Naive thymus-derived CD4-positive, alpha-beta T cell (primary cell): ENCODE measurements at regions not wholly inside any gene's neighbourhood (a gene's known extent, or its start where the extent isn't known, plus 50 kb on each side); places are given as distances from the start of the nearest gene placed in this dataset.
"Not testable (repeated sequence)": the region's sequence is repeated elsewhere in the genome, so short reads cannot be mapped to it uniquely, and the experiment has no call there.

Experiments
- ATAC-seq: fragments of 150-1000 bp; cut with Tn5 transposase; 2 replicates; pipeline ENCODE4 v1.10.0; 2021; ENCODE audit warnings: mild to moderate bottlenecking, moderate library complexity
- CTCF ChIA-PET: fragments of 350-600 bp; sonication (Branson Sonifier 250); formaldehyde crosslinking; loops from one replicate; lab custom pipeline; 2021; ENCODE audit warnings: antibody characterized with exemption; lab: Charles Lee
- POLR2A ChIA-PET: fragments of 350-600 bp; sonication (Branson Sonifier 250); formaldehyde crosslinking; loops from one replicate; lab custom pipeline; 2021; ENCODE audit warnings: antibody characterized with exemption, inconsistent platforms; lab: Charles Lee
- DNase-seq, 9 donors: peaks; one replicate each; pipeline versions ENCODE4 v3.0.0 to v3.0.0-alpha.2; 2020 to 2022; ENCODE audit warnings: mixed read lengths in 1 of 9
- H3K27ac ChIP-seq: one replicate; pipeline ENCODE4 v1.7.0; 2013; ENCODE audit warnings: mild to moderate bottlenecking, low read depth, low read length, moderate library complexity
- H3K27me3 ChIP-seq, 2 donors: one replicate each; pipeline ENCODE4 v1.7.0; 2013; ENCODE audit warnings: low read length in 2 of 2, mild to moderate bottlenecking in 2 of 2, moderate library complexity in 2 of 2; ENCODE audit not compliant: control insufficient read depth in 2 of 2, insufficient read depth in 2 of 2
- H3K36me3 ChIP-seq, 3 experiments: 1 replicate in 2 of 3; 2 replicates in 1 of 3; pipeline ENCODE4 v1.7.0; 2013; ENCODE audit warnings: low read length in 3 of 3, mild to moderate bottlenecking in 3 of 3, moderate library complexity in 1 of 3; ENCODE audit not compliant: insufficient read depth in 3 of 3, control insufficient read depth in 2 of 3
- H3K4me1 ChIP-seq, 2 donors: one replicate each; pipeline ENCODE4 v1.7.0; 2013; ENCODE audit warnings: low read length in 2 of 2, mild to moderate bottlenecking in 2 of 2, moderate library complexity in 1 of 2; ENCODE audit not compliant: control insufficient read depth in 2 of 2, insufficient read depth in 2 of 2
- H3K4me3 ChIP-seq: 2 replicates; pipeline ENCODE4 v1.7.0; 2013; ENCODE audit warnings: mild to moderate bottlenecking, low read length
- H3K9me3 ChIP-seq, 3 experiments: 1 replicate in 2 of 3; 2 replicates in 1 of 3; pipeline ENCODE4 v1.7.0; 2013; ENCODE audit warnings: low read length in 3 of 3; ENCODE audit not compliant: control insufficient read depth in 2 of 3
- H3K27ac Mint-ChIP-seq, 9 donors: one replicate each; pipeline ENCODE4 v1.8.0; 2020 to 2022; ENCODE audit warnings: mixed read lengths in 9 of 9, mild to moderate bottlenecking in 8 of 9, moderate library complexity in 5 of 9, inconsistent platforms in 2 of 9
- H3K27me3 Mint-ChIP-seq, 5 donors: one replicate each; pipeline ENCODE4 v1.8.0; 2021 to 2022; ENCODE audit warnings: mixed read lengths in 5 of 5, mild to moderate bottlenecking in 1 of 5
- H3K36me3 Mint-ChIP-seq, 5 donors: one replicate each; pipeline ENCODE4 v1.8.0; 2020 to 2022; ENCODE audit warnings: mixed read lengths in 5 of 5, mild to moderate bottlenecking in 3 of 5, inconsistent platforms in 1 of 5
- H3K4me1 Mint-ChIP-seq, 7 donors: one replicate each; pipeline ENCODE4 v1.8.0; 2020 to 2022; ENCODE audit warnings: mixed read lengths in 7 of 7, mild to moderate bottlenecking in 3 of 7, inconsistent platforms in 1 of 7
- H3K4me3 Mint-ChIP-seq, 10 donors: one replicate each; pipeline ENCODE4 v1.8.0; 2020 to 2022; ENCODE audit warnings: mild to moderate bottlenecking in 10 of 10, mixed read lengths in 10 of 10, moderate library complexity in 6 of 10, inconsistent platforms in 2 of 10
- H3K9me3 Mint-ChIP-seq, 11 donors: one replicate each; pipeline ENCODE4 v1.8.0; 2020 to 2022; ENCODE audit warnings: mixed read lengths in 11 of 11, mild to moderate bottlenecking in 4 of 11, inconsistent platforms in 1 of 11, moderate library complexity in 1 of 11
- intact Hi-C, 2 donors: fragments of 100-400 bp; cut with micrococcal nuclease; formaldehyde crosslinking; loops; one replicate each; pipeline ENCODE4 v1.15.1; 2023

DNA sequence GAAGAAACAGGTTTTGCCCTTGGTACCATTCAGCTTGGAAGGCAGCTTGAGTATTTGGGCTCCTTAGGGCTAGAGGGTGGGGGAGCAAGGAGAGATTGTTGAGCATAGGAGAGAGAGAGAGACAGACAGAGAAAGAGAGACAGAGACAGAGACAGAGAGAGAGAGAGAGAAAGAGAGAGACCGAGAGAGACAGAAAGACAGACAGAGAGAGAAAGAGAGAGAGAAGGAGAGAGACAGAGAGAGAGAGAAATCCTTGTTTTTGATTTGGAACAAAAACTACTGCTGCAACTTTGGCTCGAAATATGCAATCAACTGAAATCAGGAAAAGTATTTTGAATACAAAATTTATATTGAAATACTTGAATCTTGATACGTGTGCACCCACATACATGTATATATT lies 85.8 kb upstream of the ZNF536 start:
- DNase-seq (no peak), ATAC-seq (no peak)
- Histone ChIP-seq H3K36me3 (no peaks in the 10 kb centered on the region), H3K4me1 (no peaks in the 10 kb centered on the region), H3K27me3 (no peaks in the 10 kb centered on the region), H3K27ac (no peak overlapping the region), H3K9me3 (no peaks in the 10 kb centered on the region), H3K4me3 (no peak overlapping the region)
- Mint-ChIP-seq H3K36me3 (no peaks in the 10 kb centered on the region), H3K27me3 (peaks cover 0 to 19% (median 5%) of the 10 kb centered on the region in 5 donors), H3K4me3 (no peak overlapping the region), H3K9me3 (peaks cover 0 to 16% (median 5%) of the 10 kb centered on the region in 11 donors), H3K4me1 (no peaks in the 10 kb centered on the region), H3K27ac (no peak overlapping the region)
- intact Hi-C loops = no loop called here
- POLR2A ChIA-PET = no interaction called here
- CTCF ChIA-PET = no interaction called here

DNA sequence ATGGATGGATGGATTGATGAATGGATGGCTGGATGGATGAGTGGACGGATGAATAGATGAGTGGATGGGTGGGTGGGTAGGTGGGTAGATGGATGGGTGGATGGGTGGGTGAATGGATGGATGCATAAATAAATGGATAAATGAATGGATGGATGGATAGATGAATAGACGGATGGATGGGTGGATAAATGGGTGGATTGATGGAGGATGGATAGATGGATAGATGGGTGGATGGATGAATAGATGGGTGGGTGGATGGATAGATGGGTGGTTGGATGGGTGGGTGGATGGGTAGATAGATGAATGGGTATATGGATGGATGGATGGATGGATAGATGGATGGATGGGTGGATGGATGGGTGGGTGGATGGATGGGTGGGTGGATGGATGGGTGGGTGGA lies 84.9 kb upstream of the ZNF536 start:
- intact Hi-C loops = no loop called here
- ATAC-seq (no peak), DNase-seq (no peak)
- peaks cover 0 to 16% (median 5%) of the 10 kb centered on the region in 5 donors for H3K27me3 Mint-ChIP-seq
- no peaks in the 10 kb centered on the region for H3K9me3 ChIP-seq
- no peak overlapping the region for H3K27ac ChIP-seq
- H3K36me3 ChIP-seq = no peaks in the 10 kb centered on the region
- H3K4me1 ChIP-seq = no peaks in the 10 kb centered on the region
- no peaks in the 10 kb centered on the region for H3K27me3 ChIP-seq
- ChIA-PET CTCF (no interaction called here), POLR2A (no interaction called here)
- H3K4me3 ChIP-seq = no peak overlapping the region
- H3K4me3 Mint-ChIP-seq = no peak overlapping the region
- no peaks in the 10 kb centered on the region for H3K4me1 Mint-ChIP-seq
- no peak overlapping the region for H3K27ac Mint-ChIP-seq
- H3K9me3 Mint-ChIP-seq = peaks cover 0 to 19% (median 5%) of the 10 kb centered on the region in 11 donors
- H3K36me3 Mint-ChIP-seq = no peaks in the 10 kb centered on the region

DNA sequence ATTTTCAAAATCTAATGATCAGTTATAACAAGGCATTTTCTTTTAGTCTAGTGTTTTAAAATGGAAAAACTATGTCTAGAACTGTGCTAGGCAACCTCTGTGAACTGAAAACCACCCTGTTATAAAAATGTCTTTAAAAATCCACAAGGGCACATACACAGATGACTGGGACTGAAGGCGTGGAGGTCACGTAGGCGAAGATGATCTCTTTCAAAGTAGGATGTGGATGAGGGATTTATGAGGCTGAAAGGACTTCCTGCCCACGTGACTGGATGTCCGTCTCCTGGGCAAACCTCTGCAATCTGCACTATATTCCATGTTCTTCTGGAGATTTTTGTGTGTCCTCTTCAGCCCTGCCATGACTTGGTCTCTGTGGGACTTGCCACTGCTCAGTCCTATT lies 84.2 kb upstream of the ZNF536 start:
- H3K27ac Mint-ChIP-seq = no peak overlapping the region
- no peaks in the 10 kb centered on the region for H3K4me1 ChIP-seq
- no peaks in the 10 kb centered on the region for H3K4me1 Mint-ChIP-seq
- ATAC-seq = no peak
- intact Hi-C loops = no loop called here
- no peaks in the 10 kb centered on the region for H3K36me3 ChIP-seq
- no peaks in the 10 kb centered on the region for H3K36me3 Mint-ChIP-seq
- no peak overlapping the region for H3K4me3 Mint-ChIP-seq
- peaks cover 0 to 19% (median 5%) of the 10 kb centered on the region in 11 donors for H3K9me3 Mint-ChIP-seq
- no peak for DNase-seq
- POLR2A ChIA-PET = no interaction called here
- H3K4me3 ChIP-seq = no peak overlapping the region
- no peak overlapping the region for H3K27ac ChIP-seq
- CTCF ChIA-PET = no interaction called here
- no peaks in the 10 kb centered on the region for H3K27me3 ChIP-seq
- H3K27me3 Mint-ChIP-seq = peaks cover 0 to 16% (median 5%) of the 10 kb centered on the region in 5 donors
- no peaks in the 10 kb centered on the region for H3K9me3 ChIP-seq

- H3K4me3 ChIP-seq = no peak overlapping the region
- intact Hi-C loops = no loop called here
- H3K27me3 ChIP-seq = no peaks in the 10 kb centered on the region
- no peak for DNase-seq
- CTCF ChIA-PET = no interaction called here
- H3K27ac Mint-ChIP-seq = no peak overlapping the region
- no peaks in the 10 kb centered on the region for H3K4me1 ChIP-seq
- no peak overlapping the region for H3K27ac ChIP-seq
- H3K4me1 Mint-ChIP-seq = no peaks in the 10 kb centered on the region
- no peak for ATAC-seq
- H3K4me3 Mint-ChIP-seq = no peak overlapping the region
- no peaks in the 10 kb centered on the region for H3K9me3 ChIP-seq
- H3K27me3 Mint-ChIP-seq = peaks cover 0 to 16% (median 5%) of the 10 kb centered on the region in 5 donors
- POLR2A ChIA-PET = no interaction called here
- no peaks in the 10 kb centered on the region for H3K36me3 Mint-ChIP-seq
- no peaks in the 10 kb centered on the region for H3K36me3 ChIP-seq
- H3K9me3 Mint-ChIP-seq = peaks cover 0 to 19% (median 5%) of the 10 kb centered on the region in 11 donors
Observed at GRCh38 chr19:30288911-30289310, 83.3 kb upstream of the ZNF536 start.

DNA sequence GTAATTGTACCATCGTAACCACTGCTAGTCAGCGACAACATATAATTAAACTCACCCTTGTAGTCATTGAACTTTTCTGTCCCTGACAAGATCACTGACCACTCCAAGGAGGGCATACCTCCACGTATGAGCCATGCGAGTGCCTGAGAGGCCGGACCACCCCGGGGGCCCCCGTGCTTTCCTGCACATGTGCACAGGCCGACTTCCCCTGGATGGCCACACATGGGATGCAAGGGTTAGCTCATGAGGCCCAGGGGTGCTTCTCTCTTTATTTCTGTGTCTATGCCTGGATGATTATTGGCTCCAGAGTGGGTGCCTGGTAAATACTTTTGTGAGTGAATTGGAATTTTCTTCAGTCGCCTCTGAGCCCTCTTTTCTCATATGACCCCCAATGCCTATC lies 82.8 kb upstream of the ZNF536 start:
- Mint-ChIP-seq H3K4me3 (no peak overlapping the region), H3K4me1 (no peaks in the 10 kb centered on the region), H3K36me3 (no peaks in the 10 kb centered on the region), H3K9me3 (peaks cover 0 to 19% (median 5%) of the 10 kb centered on the region in 11 donors), H3K27ac (no peak overlapping the region), H3K27me3 (peaks cover 0 to 14% (median 5%) of the 10 kb centered on the region in 5 donors)
- POLR2A ChIA-PET = no interaction called here
- CTCF ChIA-PET = no interaction called here
- Histone ChIP-seq H3K36me3 (no peaks in the 10 kb centered on the region), H3K4me3 (no peak overlapping the region), H3K27me3 (no peaks in the 10 kb centered on the region), H3K4me1 (no peaks in the 10 kb centered on the region), H3K27ac (no peak overlapping the region), H3K9me3 (no peaks in the 10 kb centered on the region)
- intact Hi-C loops = no loop called here
- DNase-seq (no peak), ATAC-seq (no peak)

- H3K4me1 ChIP-seq, DNase-seq, H3K36me3 ChIP-seq, ATAC-seq, H3K36me3 Mint-ChIP-seq, H3K4me3 ChIP-seq, CTCF ChIA-PET, H3K4me1 Mint-ChIP-seq, H3K4me3 Mint-ChIP-seq, intact Hi-C loops, H3K27ac ChIP-seq, H3K9me3 ChIP-seq, H3K27me3 ChIP-seq, POLR2A ChIA-PET, H3K27ac Mint-ChIP-seq: not testable (repeated sequence)
- H3K9me3 Mint-ChIP-seq = peaks cover 0 to 19% (median 5%) of the 10 kb centered on the region in 11 donors
- H3K27me3 Mint-ChIP-seq = peaks cover 0 to 17% (median 0%) of the 10 kb centered on the region in 5 donors
Observed at GRCh38 chr19:30290805-30291204, 81.4 kb upstream of the ZNF536 start.

- no peak overlapping the region for H3K4me3 Mint-ChIP-seq
- Histone ChIP-seq H3K9me3 (no peaks in the 10 kb centered on the region), H3K27me3 (no peaks in the 10 kb centered on the region), H3K4me1 (no peaks in the 10 kb centered on the region), H3K27ac (no peak overlapping the region), H3K4me3 (no peak overlapping the region), H3K36me3 (no peaks in the 10 kb centered on the region)
- ATAC-seq = no peak
- H3K27ac Mint-ChIP-seq = no peak overlapping the region
- no peak for DNase-seq
- CTCF ChIA-PET = no interaction called here
- H3K4me1 Mint-ChIP-seq = no peaks in the 10 kb centered on the region
- peaks cover 0 to 16% (median 3%) of the 10 kb centered on the region in 11 donors for H3K9me3 Mint-ChIP-seq
- POLR2A ChIA-PET = no interaction called here
- no peaks in the 10 kb centered on the region for H3K36me3 Mint-ChIP-seq
- intact Hi-C loops = no loop called here
- peaks cover 0 to 19% (median 0%) of the 10 kb centered on the region in 5 donors for H3K27me3 Mint-ChIP-seq
Observed at GRCh38 chr19:30293051-30293785, 79.0 kb upstream of the ZNF536 start.
